ENCODE measurements at regions not wholly inside any gene's neighbourhood (a gene's known extent, or its start where the extent isn't known, plus 50 kb on each side); places are given as distances from the start of the nearest gene placed in this dataset.

DNA sequence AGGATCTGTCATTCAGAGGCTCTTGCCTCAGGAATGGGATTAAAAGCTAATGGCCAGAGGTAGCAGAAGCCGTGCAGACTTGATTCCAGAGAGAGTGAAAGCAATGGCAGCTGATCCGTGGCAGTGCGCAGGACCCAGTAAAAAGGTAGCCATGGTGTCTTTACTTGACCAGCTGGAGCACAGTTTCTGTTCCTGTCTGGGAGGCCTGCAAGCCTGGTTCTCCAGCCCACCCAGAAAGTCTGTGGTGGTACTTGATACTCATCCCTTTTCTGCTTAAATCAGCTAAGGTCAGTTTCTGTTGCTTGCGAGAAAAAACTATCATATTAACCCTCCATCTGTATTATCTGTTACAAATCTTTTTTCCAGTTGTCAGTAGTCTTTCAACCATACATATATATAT lies 86.7 kb downstream of the RPS6KA4 start:
- DNase-seq = no peak
- no peak overlapping the region for H3K27ac ChIP-seq (ENCODE audit: insufficient read depth, low read length, poor library complexity, severe bottlenecking)
- no peaks in the 10 kb centered on the region for H3K9me3 ChIP-seq (ENCODE audit: control insufficient read depth, low read length)
- peaks cover 13% of the 10 kb centered on the region for H3K4me1 ChIP-seq (ENCODE audit: control insufficient read depth, insufficient read depth, low read length, poor library complexity, severe bottlenecking)
- peaks cover 8% of the 10 kb centered on the region for H3K27me3 ChIP-seq (replicated peaks; ENCODE audit: control insufficient read depth, insufficient read depth, low read length, poor library complexity, severe bottlenecking)
- H3K36me3 ChIP-seq (ENCODE audit: control insufficient read depth, insufficient read depth, low read length) = no peaks in the 10 kb centered on the region
- no peak overlapping the region for H3K4me3 ChIP-seq (ENCODE audit: insufficient read depth, low read depth, low read length, poor library complexity, severe bottlenecking)

DNA sequence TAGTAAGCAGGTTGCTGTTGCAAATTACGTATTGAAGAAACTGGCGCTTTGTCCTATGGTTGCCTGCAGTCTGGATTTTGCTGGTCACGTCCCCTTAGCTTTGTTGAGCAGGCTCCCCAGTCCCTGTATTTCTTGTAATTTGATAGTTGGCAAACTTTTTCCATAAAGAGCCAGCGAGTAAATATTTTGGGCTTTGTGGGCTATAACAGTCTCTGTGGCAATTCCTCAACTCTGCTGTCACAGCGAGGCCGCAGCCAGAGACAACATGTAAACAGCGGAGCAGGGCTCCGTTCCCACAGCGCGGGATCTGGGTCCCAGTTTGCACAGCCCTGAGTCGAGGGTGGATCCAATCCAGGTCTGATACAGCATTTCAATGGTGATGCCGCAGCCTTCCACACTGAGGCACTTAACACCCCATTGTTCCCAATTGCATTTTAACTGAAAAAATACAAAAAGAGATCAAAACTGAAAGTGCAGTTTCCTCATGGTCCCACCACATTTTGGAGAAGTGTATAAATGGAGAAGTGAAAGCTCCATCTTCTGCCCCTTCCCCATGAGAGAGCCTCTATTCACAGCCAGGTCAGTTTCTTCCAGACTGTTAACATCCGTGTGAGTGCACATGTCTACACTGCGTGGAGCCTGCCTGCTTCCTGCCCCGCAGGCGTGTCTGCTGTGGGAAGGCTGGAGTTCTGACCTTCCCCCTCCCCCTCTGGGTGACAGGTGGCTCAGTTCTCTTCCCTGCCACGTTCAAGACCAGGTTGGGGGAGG lies 89.1 kb downstream of the RPS6KA4 start:
- no peak overlapping the region for H3K27ac ChIP-seq (ENCODE audit: insufficient read depth, low read length, poor library complexity, severe bottlenecking)
- H3K36me3 ChIP-seq (ENCODE audit: control insufficient read depth, insufficient read depth, low read length) = no peaks in the 10 kb centered on the region
- DNase-seq = no peak
- H3K4me3 ChIP-seq (ENCODE audit: insufficient read depth, low read depth, low read length, poor library complexity, severe bottlenecking) = no peak overlapping the region
- H3K27me3 ChIP-seq (replicated peaks; ENCODE audit: control insufficient read depth, insufficient read depth, low read length, poor library complexity, severe bottlenecking) = peaks cover 8% of the 10 kb centered on the region
- peaks cover 13% of the 10 kb centered on the region for H3K4me1 ChIP-seq (ENCODE audit: control insufficient read depth, insufficient read depth, low read length, poor library complexity, severe bottlenecking)
- no peaks in the 10 kb centered on the region for H3K9me3 ChIP-seq (ENCODE audit: control insufficient read depth, low read length)

DNA sequence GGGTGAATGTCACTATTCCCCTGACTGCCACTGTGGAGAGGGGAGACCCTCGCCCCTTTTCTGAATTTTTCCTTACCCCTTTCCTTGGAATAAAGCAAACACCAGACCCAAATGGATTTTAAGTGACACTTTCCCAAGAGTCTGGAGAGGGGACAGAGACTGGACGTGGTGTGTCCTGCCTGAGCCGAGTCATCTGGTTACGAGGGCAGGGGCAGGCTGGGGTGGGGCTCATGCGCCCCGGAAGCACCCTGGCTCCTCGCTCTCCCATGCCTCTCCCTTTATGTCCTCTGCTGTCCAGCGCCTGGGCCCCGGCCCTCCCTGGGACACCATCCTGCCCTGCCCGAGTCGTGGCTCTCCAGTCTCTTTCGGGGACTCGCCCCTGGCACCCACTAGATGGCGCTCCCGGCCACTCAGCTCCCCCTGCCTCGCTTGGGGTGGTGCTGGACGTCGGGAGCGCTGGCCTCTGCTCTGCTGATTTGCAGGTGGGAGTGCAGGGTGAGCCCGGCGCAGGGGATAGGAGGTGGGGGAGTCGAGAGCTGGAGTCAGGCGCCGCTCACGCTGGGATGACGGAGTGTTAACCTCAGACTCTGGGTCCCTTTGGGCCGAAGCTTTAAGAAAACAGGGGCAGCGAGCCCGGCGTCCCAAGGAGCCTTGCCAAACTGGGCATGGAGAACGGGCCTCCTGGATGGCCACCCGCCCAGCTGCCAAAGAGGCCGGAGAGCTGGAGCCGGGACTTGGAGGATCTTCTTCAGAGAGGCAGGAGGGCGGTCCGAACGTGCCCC lies 89.8 kb downstream of the RPS6KA4 start:
- peak overlapping the region; percentile 53 for H3K4me3 ChIP-seq (ENCODE audit: insufficient read depth, low read depth, low read length, poor library complexity, severe bottlenecking)
- H3K27ac ChIP-seq (ENCODE audit: insufficient read depth, low read length, poor library complexity, severe bottlenecking) = no peak overlapping the region
- no peaks in the 10 kb centered on the region for H3K9me3 ChIP-seq (ENCODE audit: control insufficient read depth, low read length)
- no peaks in the 10 kb centered on the region for H3K36me3 ChIP-seq (ENCODE audit: control insufficient read depth, insufficient read depth, low read length)
- H3K4me1 ChIP-seq (ENCODE audit: control insufficient read depth, insufficient read depth, low read length, poor library complexity, severe bottlenecking) = peaks cover 13% of the 10 kb centered on the region
- peaks cover 8% of the 10 kb centered on the region for H3K27me3 ChIP-seq (replicated peaks; ENCODE audit: control insufficient read depth, insufficient read depth, low read length, poor library complexity, severe bottlenecking)
- DNase-seq = peak; percentile 29 to 52 (median 41)

- DNase-seq = peak; percentile 23 to 47 (median 44)
- peaks cover 13% of the 10 kb centered on the region for H3K4me1 ChIP-seq (ENCODE audit: control insufficient read depth, insufficient read depth, low read length, poor library complexity, severe bottlenecking)
Observed at GRCh38 chr11:64449381-64450167, 90.6 kb downstream of the RPS6KA4 start.

GRCh38 chr11:64450168-64450560 lies 91.2 kb downstream of the RPS6KA4 start:
- peaks cover 13% of the 10 kb centered on the region for H3K4me1 ChIP-seq (ENCODE audit: control insufficient read depth, insufficient read depth, low read length, poor library complexity, severe bottlenecking)
- H3K36me3 ChIP-seq (ENCODE audit: control insufficient read depth, insufficient read depth, low read length) = no peaks in the 10 kb centered on the region
- no peak for DNase-seq
- H3K27me3 ChIP-seq (replicated peaks; ENCODE audit: control insufficient read depth, insufficient read depth, low read length, poor library complexity, severe bottlenecking) = peaks cover 8% of the 10 kb centered on the region
- no peak overlapping the region for H3K4me3 ChIP-seq (ENCODE audit: insufficient read depth, low read depth, low read length, poor library complexity, severe bottlenecking)
- H3K27ac ChIP-seq (ENCODE audit: insufficient read depth, low read length, poor library complexity, severe bottlenecking) = no peak overlapping the region
- H3K9me3 ChIP-seq (ENCODE audit: control insufficient read depth, low read length) = no peaks in the 10 kb centered on the region

More at GRCh38 chr11:64449381-64450167, 90.6 kb downstream of the RPS6KA4 start:
- H3K4me3 ChIP-seq (ENCODE audit: insufficient read depth, low read depth, low read length, poor library complexity, severe bottlenecking) = peak overlapping the region; percentile 53
- H3K36me3 ChIP-seq (ENCODE audit: control insufficient read depth, insufficient read depth, low read length) = no peaks in the 10 kb centered on the region
- H3K27me3 ChIP-seq (replicated peaks; ENCODE audit: control insufficient read depth, insufficient read depth, low read length, poor library complexity, severe bottlenecking) = peaks cover 8% of the 10 kb centered on the region
- no peaks in the 10 kb centered on the region for H3K9me3 ChIP-seq (ENCODE audit: control insufficient read depth, low read length)
- H3K27ac ChIP-seq (ENCODE audit: insufficient read depth, low read length, poor library complexity, severe bottlenecking) = no peak overlapping the region

GRCh38 chr11:64451856-64452255 lies 92.9 kb downstream of the RPS6KA4 start:
- Histone ChIP-seq H3K9me3 (ENCODE audit: control insufficient read depth, low read length) (no peaks in the 10 kb centered on the region), H3K27me3 (replicated peaks; ENCODE audit: control insufficient read depth, insufficient read depth, low read length, poor library complexity, severe bottlenecking) (peaks cover 8% of the 10 kb centered on the region), H3K4me3 (ENCODE audit: insufficient read depth, low read depth, low read length, poor library complexity, severe bottlenecking) (no peak overlapping the region), H3K27ac (ENCODE audit: insufficient read depth, low read length, poor library complexity, severe bottlenecking) (no peak overlapping the region), H3K4me1 (ENCODE audit: control insufficient read depth, insufficient read depth, low read length, poor library complexity, severe bottlenecking) (peaks cover 13% of the 10 kb centered on the region), H3K36me3 (ENCODE audit: control insufficient read depth, insufficient read depth, low read length) (no peaks in the 10 kb centered on the region)
- no peak for DNase-seq

- Histone ChIP-seq H3K4me3 (ENCODE audit: insufficient read depth, low read depth, low read length, poor library complexity, severe bottlenecking) (no peak overlapping the region), H3K4me1 (ENCODE audit: control insufficient read depth, insufficient read depth, low read length, poor library complexity, severe bottlenecking) (peaks cover 10% of the 10 kb centered on the region), H3K9me3 (ENCODE audit: control insufficient read depth, low read length) (no peaks in the 10 kb centered on the region), H3K27ac (ENCODE audit: insufficient read depth, low read length, poor library complexity, severe bottlenecking) (no peak overlapping the region), H3K27me3 (replicated peaks; ENCODE audit: control insufficient read depth, insufficient read depth, low read length, poor library complexity, severe bottlenecking) (peaks cover 3% of the 10 kb centered on the region), H3K36me3 (ENCODE audit: control insufficient read depth, insufficient read depth, low read length) (no peaks in the 10 kb centered on the region)
- DNase-seq = no peak
Observed at GRCh38 chr11:64453466-64453865, 94.5 kb downstream of the RPS6KA4 start.

GRCh38 chr11:64455456-64456261 lies 96.7 kb downstream of the RPS6KA4 start:
- no peaks in the 10 kb centered on the region for H3K36me3 ChIP-seq (ENCODE audit: control insufficient read depth, insufficient read depth, low read length)
- H3K9me3 ChIP-seq (ENCODE audit: control insufficient read depth, low read length) = no peaks in the 10 kb centered on the region
- H3K27ac ChIP-seq (ENCODE audit: insufficient read depth, low read length, poor library complexity, severe bottlenecking) = no peak overlapping the region
- no peak overlapping the region for H3K4me3 ChIP-seq (ENCODE audit: insufficient read depth, low read depth, low read length, poor library complexity, severe bottlenecking)
- no peaks in the 10 kb centered on the region for H3K27me3 ChIP-seq (replicated peaks; ENCODE audit: control insufficient read depth, insufficient read depth, low read length, poor library complexity, severe bottlenecking)
- DNase-seq = no peak
- no peaks in the 10 kb centered on the region for H3K4me1 ChIP-seq (ENCODE audit: control insufficient read depth, insufficient read depth, low read length, poor library complexity, severe bottlenecking)

- Histone ChIP-seq H3K36me3 (ENCODE audit: control insufficient read depth, insufficient read depth, low read length) (no peaks in the 10 kb centered on the region), H3K9me3 (ENCODE audit: control insufficient read depth, low read length) (no peaks in the 10 kb centered on the region), H3K27ac (ENCODE audit: insufficient read depth, low read length, poor library complexity, severe bottlenecking) (no peak overlapping the region), H3K27me3 (replicated peaks; ENCODE audit: control insufficient read depth, insufficient read depth, low read length, poor library complexity, severe bottlenecking) (no peaks in the 10 kb centered on the region), H3K4me3 (ENCODE audit: insufficient read depth, low read depth, low read length, poor library complexity, severe bottlenecking) (no peak overlapping the region), H3K4me1 (ENCODE audit: control insufficient read depth, insufficient read depth, low read length, poor library complexity, severe bottlenecking) (no peaks in the 10 kb centered on the region)
- DNase-seq = no peak
Observed at GRCh38 chr11:64456509-64457320, 97.8 kb downstream of the RPS6KA4 start.
